H1 (cell line): ENCODE measurements at regions not wholly inside any gene's neighbourhood (a gene's known extent, or its start where the extent isn't known, plus 50 kb on each side); places are given as distances from the start of the nearest gene placed in this dataset.

Experiments
- CTCF ChIA-PET: fragments of 300-600 bp; sonication (Branson Sonifier 250); formaldehyde crosslinking; loops from one replicate; lab custom pipeline; 2021; ENCODE audit not compliant: partially characterized antibody; lab: Charles Lee
- POLR2A ChIA-PET: fragments of 300-600 bp; sonication (Branson Sonifier 250); formaldehyde crosslinking; loops from one replicate; lab custom pipeline; 2021; ENCODE audit warnings: inconsistent platforms; ENCODE audit not compliant: partially characterized antibody; lab: Charles Lee
- DNase-seq, 2 experiments: peaks; one replicate each; pipeline versions ENCODE4 v3.0.0 to v3.0.0-alpha.2; 2010 to 2022; ENCODE audit warnings: low spot score in 2 of 2, low read depth in 1 of 2, mixed read lengths in 1 of 2
- FAIRE-seq: peaks from 2 replicates; lab custom pipeline; 2011; peaks lifted over from hg19 to GRCh38; lab: Jason Lieb, UNC
- H2AFZ ChIP-seq: 2 replicates; pipeline ENCODE4 v1.8.1; 2012; ENCODE audit warnings: low read length, inconsistent platforms
- H2AK5ac ChIP-seq: 2 replicates; pipeline ENCODE4 v1.6.1; 2013; ENCODE audit warnings: low read depth, low read length
- H2BK120ac ChIP-seq: replicated peaks from 2 replicates; pipeline ENCODE3; 2013; ENCODE audit warnings: low read depth, low read length, inconsistent platforms
- H2BK12ac ChIP-seq: 2 replicates; pipeline ENCODE4 v1.6.1; 2013; ENCODE audit warnings: low read depth, low read length
- H2BK15ac ChIP-seq: 2 replicates; pipeline ENCODE4 v1.6.1; 2013; ENCODE audit warnings: low read length
- H2BK20ac ChIP-seq: 2 replicates; pipeline ENCODE4 v1.6.1; 2013; ENCODE audit warnings: low read length
- H2BK5ac ChIP-seq: 2 replicates; pipeline ENCODE4 v1.6.1; 2013; ENCODE audit warnings: low read depth, low read length
- H3K14ac ChIP-seq: 2 replicates; pipeline ENCODE4 v1.6.1; 2013; ENCODE audit warnings: inconsistent platforms; ENCODE audit not compliant: insufficient read length
- H3K18ac ChIP-seq: 2 replicates; pipeline ENCODE4 v1.6.1; 2013; ENCODE audit warnings: low read length; ENCODE audit errors: extremely low read depth
- H3K23ac ChIP-seq: 2 replicates; pipeline ENCODE4 v1.6.1; 2013; ENCODE audit warnings: inconsistent platforms; ENCODE audit not compliant: insufficient read length
- H3K23me2 ChIP-seq: 2 replicates; pipeline ENCODE4 v1.6.1; 2013; ENCODE audit warnings: low read depth, low read length
- H3K27ac ChIP-seq: 2 replicates; pipeline ENCODE4 v1.6.1; 2011; ENCODE audit warnings: low read depth, low read length, inconsistent platforms
- H3K27me3 ChIP-seq, 4 experiments: replicated peaks in 1 of 4; 1 replicate in 1 of 4; 2 replicates in 3 of 4; pipeline versions ENCODE4 v1.6.1 to v1.8.1; 2011 to 2013; ENCODE audit warnings: low read length in 3 of 4, mild to moderate bottlenecking in 3 of 4, inconsistent platforms in 2 of 4, mixed read lengths in 2 of 4, moderate library complexity in 1 of 4; ENCODE audit not compliant: control insufficient read depth in 3 of 4, insufficient read depth in 3 of 4; ENCODE audit errors: extremely low read depth in 1 of 4
- H3K36me3 ChIP-seq, 4 experiments: 2 replicates each; pipeline versions ENCODE4 v1.6.1 to v1.8.1; 2011 to 2013; ENCODE audit warnings: mild to moderate bottlenecking in 4 of 4, low read length in 3 of 4, moderate library complexity in 2 of 4, control low read depth in 1 of 4, inconsistent platforms in 1 of 4; ENCODE audit not compliant: insufficient read depth in 4 of 4, control insufficient read depth in 2 of 4
- H3K4ac ChIP-seq: replicated peaks from 2 replicates; pipeline ENCODE3; 2013; ENCODE audit warnings: low read length, low read depth, mixed read lengths, inconsistent platforms; ENCODE audit not compliant: insufficient read length
- H3K4me1 ChIP-seq, 4 experiments: replicated peaks in 1 of 4; 1 replicate in 1 of 4; 2 replicates in 3 of 4; pipeline versions ENCODE4 v1.6.1 to v1.8.1; 2011 to 2013; ENCODE audit warnings: low read length in 3 of 4, inconsistent platforms in 2 of 4, mixed read lengths in 1 of 4; ENCODE audit not compliant: insufficient read depth in 4 of 4, control insufficient read depth in 3 of 4
- H3K4me2 ChIP-seq, 2 experiments: 2 replicates each; pipeline versions ENCODE4 v1.6.1 to v1.8.1; 2011 to 2013; ENCODE audit warnings: low read depth in 2 of 2, low read length in 2 of 2, control low read depth in 1 of 2, inconsistent platforms in 1 of 2, mild to moderate bottlenecking in 1 of 2; ENCODE audit not compliant: insufficient read depth in 1 of 2
- H3K4me3 ChIP-seq, 4 experiments: fragments of 200-600, 300-600 bp in 1 of 4; sonication (generic), shearing (Covaris generic), sonication (Bioruptor Twin) in 1 of 4; 2 replicates each; pipeline versions ENCODE4 v1.5.1 to v1.8.1; 2011 to 2016; ENCODE audit warnings: low read length in 4 of 4, low read depth in 3 of 4, control low read depth in 2 of 4, inconsistent platforms in 2 of 4, mild to moderate bottlenecking in 2 of 4, mixed read lengths in 1 of 4, moderate library complexity in 1 of 4; ENCODE audit not compliant: insufficient read depth in 2 of 4; ENCODE audit errors: extremely low read depth in 1 of 4
- H3K56ac ChIP-seq: replicated peaks from 2 replicates; pipeline ENCODE3; 2013; ENCODE audit warnings: low read depth, mild to moderate bottlenecking, mixed read lengths, low read length, inconsistent platforms; ENCODE audit not compliant: insufficient read length
- H3K79me1 ChIP-seq: 2 replicates; pipeline ENCODE4 v1.6.1; 2013; ENCODE audit warnings: low read depth, low read length, control low read depth
- H3K79me2 ChIP-seq, 2 experiments: 2 replicates each; pipeline versions ENCODE4 v1.6.1 to v1.8.1; 2012 to 2013; ENCODE audit warnings: low read length in 2 of 2, mild to moderate bottlenecking in 2 of 2, inconsistent platforms in 1 of 2; ENCODE audit not compliant: insufficient read depth in 2 of 2, control insufficient read depth in 1 of 2
- H3K9ac ChIP-seq, 4 experiments: replicated peaks in 1 of 4; 1 replicate in 1 of 4; 2 replicates in 3 of 4; pipeline versions ENCODE4 v1.6.1 to v1.8.1; 2011 to 2013; ENCODE audit warnings: low read depth in 3 of 4, low read length in 3 of 4, control low read depth in 2 of 4, mild to moderate bottlenecking in 2 of 4, moderate library complexity in 2 of 4, inconsistent platforms in 1 of 4; ENCODE audit errors: extremely low read depth in 1 of 4
- H3K9me3 ChIP-seq, 2 experiments: 2 replicates each; pipeline versions ENCODE4 v1.6.1 to v1.8.1; 2012 to 2013; ENCODE audit warnings: mild to moderate bottlenecking in 2 of 2, moderate library complexity in 2 of 2, control low read depth in 1 of 2, inconsistent platforms in 1 of 2, low read depth in 1 of 2, low read length in 1 of 2, mixed read lengths in 1 of 2; ENCODE audit not compliant: insufficient read depth in 2 of 2
- H4K20me1 ChIP-seq, 2 experiments: replicated peaks in 1 of 2; 2 replicates each; pipeline versions ENCODE3 to v1.8.1; 2011 to 2013; ENCODE audit warnings: inconsistent platforms in 2 of 2, low read length in 2 of 2, mild to moderate bottlenecking in 1 of 2; ENCODE audit not compliant: insufficient read depth in 2 of 2, control insufficient read depth in 1 of 2
- H4K5ac ChIP-seq: 2 replicates; pipeline ENCODE4 v1.6.1; 2013; ENCODE audit warnings: low read length, low read depth, mixed read lengths, inconsistent platforms; ENCODE audit not compliant: insufficient read length
- H4K8ac ChIP-seq: 2 replicates; pipeline ENCODE4 v1.8.0; 2013; ENCODE audit warnings: mild to moderate bottlenecking, moderate library complexity, low read length, inconsistent platforms; ENCODE audit not compliant: insufficient read depth; ENCODE audit errors: extremely low read depth
- H4K91ac ChIP-seq: replicated peaks from 2 replicates; pipeline ENCODE3; 2013; ENCODE audit warnings: low read length, mixed read lengths, inconsistent platforms; ENCODE audit not compliant: insufficient read length
- ATF2 ChIP-seq: IDR thresholded peaks from 2 replicates; pipeline ENCODE4 v1.6.1; 2012; ENCODE audit warnings: low read length, inconsistent platforms
- ATF3 ChIP-seq: IDR thresholded peaks from 2 replicates; pipeline ENCODE4 v1.6.1; 2011; ENCODE audit warnings: low read depth, mild to moderate bottlenecking, low read length; ENCODE audit not compliant: insufficient read depth
- BCL11A ChIP-seq, 2 experiments: IDR thresholded peaks; one replicate each; pipeline ENCODE4 v1.6.1; 2011; ENCODE audit warnings: low read depth in 2 of 2, low read length in 2 of 2, mild to moderate bottlenecking in 2 of 2
- CEBPB ChIP-seq: IDR thresholded peaks from 2 replicates; pipeline ENCODE4 v1.6.1; 2012; ENCODE audit warnings: low read depth, low read length
- EP300 ChIP-seq, 2 experiments: IDR thresholded peaks; 1 replicate in 1 of 2; 2 replicates in 1 of 2; pipeline ENCODE4 v1.6.1; 2011 to 2012; ENCODE audit warnings: low read depth in 2 of 2, low read length in 2 of 2, mild to moderate bottlenecking in 2 of 2, borderline replicate concordance in 1 of 2, inconsistent platforms in 1 of 2, moderate library complexity in 1 of 2
- GTF2F1 ChIP-seq: IDR thresholded peaks from 2 replicates; pipeline ENCODE4 v1.6.1; 2012; ENCODE audit warnings: low read depth, low read length, improper control_type of control experiment, borderline replicate concordance
- JUND ChIP-seq: IDR thresholded peaks from 2 replicates; pipeline ENCODE4 v1.6.1; 2011; ENCODE audit warnings: mild to moderate bottlenecking, improper control_type of control experiment, low read length
- NANOG ChIP-seq: IDR thresholded peaks from 2 replicates; pipeline ENCODE4 v1.6.1; 2011; ENCODE audit warnings: low read length, low read depth, mild to moderate bottlenecking, inconsistent platforms; ENCODE audit not compliant: insufficient read depth, poor library complexity, severe bottlenecking
- POLR2AphosphoS5 ChIP-seq: IDR thresholded peaks from 2 replicates; pipeline ENCODE4 v1.6.1; 2011; ENCODE audit warnings: low read depth, low read length
- RAD21 ChIP-seq, 2 experiments: IDR thresholded peaks in 1 of 2; conservative IDR thresholded peaks in 1 of 2; 2 replicates each; pipeline ENCODE4 v1.6.1; 2011; ENCODE audit warnings: low read depth in 2 of 2, low read length in 2 of 2, improper control_type of control experiment in 1 of 2, inconsistent platforms in 1 of 2, mild to moderate bottlenecking in 1 of 2, moderate library complexity in 1 of 2
- RNF2 ChIP-seq: fragments of 200-900, 300-1000 bp; sonication (generic); IDR thresholded peaks from 2 replicates; pipeline ENCODE4 v1.7.1; 2016; ENCODE audit warnings: borderline replicate concordance, low read depth, mild to moderate bottlenecking, antibody characterized with exemption, low read length; ENCODE audit not compliant: poor library complexity, severe bottlenecking; ENCODE audit errors: missing control alignments
- SRF ChIP-seq: IDR thresholded peaks from 2 replicates; pipeline ENCODE4 v1.6.1; 2011; ENCODE audit warnings: mild to moderate bottlenecking, low read depth, low read length, moderate library complexity
- WGBS, 2 experiments: shearing (Covaris generic) in 1 of 2; methylation state at CpG; one replicate each; pipeline versions ENCODE4 v1.1.6 to v1.1.7; 2013 to 2015; ENCODE audit warnings: low lambda C conversion rate in 2 of 2, mixed read lengths in 2 of 2, inconsistent platforms in 1 of 2, low coverage in 1 of 2, missing lambda C conversion rate in 1 of 2; ENCODE audit not compliant: insufficient replicate concordance in 2 of 2, insufficient coverage in 1 of 2, insufficient read length in 1 of 2; ENCODE audit errors: extremely low coverage in 1 of 2, missing lambda C conversion rate in 1 of 2; 5-methylcytosine and 5-hydroxymethylcytosine counted together

GRCh38 chr7:106442476-106442875, 157.7 kb upstream of the NAMPT start:
- H2AK5ac ChIP-seq, result no peak overlapping the region
- H3K27me3 ChIP-seq, result no peaks in the 10 kb centered on the region
- H4K8ac ChIP-seq, result no peak overlapping the region
- ChIA-PET CTCF (no interaction called here), POLR2A (no interaction called here)
- H3K79me2 ChIP-seq, result no peaks in the 10 kb centered on the region
- no peak overlapping the region for H3K14ac ChIP-seq
- H2BK120ac ChIP-seq, result no peak overlapping the region
- no peak overlapping the region for H3K9ac ChIP-seq
- no peak overlapping the region for H3K4me3 ChIP-seq
- H3K23ac ChIP-seq, result no peak overlapping the region
- no peak overlapping the region for H3K4me2 ChIP-seq
- no peaks in the 10 kb centered on the region for H3K9me3 ChIP-seq
- no peaks in the 10 kb centered on the region for H3K36me3 ChIP-seq
- no peak overlapping the region for H3K56ac ChIP-seq
- H3K27ac ChIP-seq, result no peak overlapping the region
- FAIRE-seq (no peak), DNase-seq (no peak)
- no peak overlapping the region for H4K91ac ChIP-seq
- no peak overlapping the region for H2BK12ac ChIP-seq
- H2BK20ac ChIP-seq, result no peak overlapping the region
- WGBS, 2 experiments, result 100% methylated on average over 1 of the region's 1 CpG; no CpG with 5 or more reads in 1 of the 2 experiments
- H3K23me2 ChIP-seq, result no peaks in the 10 kb centered on the region; the same call in 1 of the 2 replicates
- no peak overlapping the region for H3K18ac ChIP-seq
- H3K4me1 ChIP-seq, result no peaks in the 10 kb centered on the region
- no peak overlapping the region for H2BK5ac ChIP-seq
- H4K20me1 ChIP-seq, result no peaks in the 10 kb centered on the region
- H3K79me1 ChIP-seq, result no peaks in the 10 kb centered on the region
- no peak overlapping the region for H2AFZ ChIP-seq
- H3K4ac ChIP-seq, result no peak overlapping the region
- no peak overlapping the region for H2BK15ac ChIP-seq
- H4K5ac ChIP-seq, result no peak overlapping the region
- no peak for TF ChIP-seq RAD21 (IDR thresholded peaks at IDR 0.05 in 1 of 2, conservative IDR thresholded peaks at IDR 0.05 in 1 of 2; ENCODE audit: low read depth in 2 of 2, low read length in 2 of 2)
- TF ChIP-seq SRF, result no peak
- TF ChIP-seq ATF3, result no peak
- TF ChIP-seq GTF2F1, result no peak
- no peak for TF ChIP-seq BCL11A (IDR thresholded peaks at IDR 0.05; ENCODE audit: low read depth in 2 of 2, low read length in 2 of 2)
- no peak for TF ChIP-seq CEBPB
- no peak for TF ChIP-seq JUND
- TF ChIP-seq NANOG, result no peak
- TF ChIP-seq POLR2AphosphoS5, result no peak
- no peak for TF ChIP-seq EP300 (IDR thresholded peaks at IDR 0.05; ENCODE audit: borderline replicate concordance in 1 of 2, low read depth in 2 of 2, low read length in 2 of 2)
- TF ChIP-seq ATF2, result no peak
- no peak for TF ChIP-seq RNF2
